ENCODE measurements at regions not wholly inside any gene's neighbourhood (a gene's known extent, or its start where the extent isn't known, plus 50 kb on each side); places are given as distances from the start of the nearest gene placed in this dataset.

DNA sequence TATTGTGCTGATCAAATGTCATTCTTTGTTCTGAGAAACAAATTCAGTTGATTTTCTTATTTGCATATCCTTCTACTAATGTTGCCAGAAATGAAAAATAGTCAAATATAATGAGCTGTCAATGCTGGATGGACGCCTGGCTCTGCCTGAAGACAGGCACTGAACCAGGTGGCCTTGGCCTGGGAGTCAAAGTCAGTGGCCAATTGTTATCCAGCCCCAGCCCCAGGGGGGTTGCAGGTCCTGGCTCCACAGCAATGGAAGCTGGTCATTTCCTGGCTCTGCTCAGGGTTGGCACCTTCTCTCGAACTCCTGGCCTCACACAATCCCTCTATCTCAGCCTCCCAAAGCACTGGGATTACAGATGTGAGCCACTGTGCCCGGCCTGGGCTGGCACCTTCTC, 176.8 kb upstream of the GLI2 start:
- no peak overlapping the region for H3K4me2 ChIP-seq (ENCODE audit: low read depth, low read length)
- no peaks in the 10 kb centered on the region for H3K9me3 ChIP-seq (replicated peaks; ENCODE audit: insufficient read depth, low read length)
- TF ChIP-seq EZH2phosphoT487 (IDR thresholded peaks at IDR 0.05; ENCODE audit: low read length) (no peak), EZH2 (optimal IDR thresholded peaks at IDR 0.05; ENCODE audit: low read depth, low read length) (no peak)
- TF ChIP-seq, protein P1, sequence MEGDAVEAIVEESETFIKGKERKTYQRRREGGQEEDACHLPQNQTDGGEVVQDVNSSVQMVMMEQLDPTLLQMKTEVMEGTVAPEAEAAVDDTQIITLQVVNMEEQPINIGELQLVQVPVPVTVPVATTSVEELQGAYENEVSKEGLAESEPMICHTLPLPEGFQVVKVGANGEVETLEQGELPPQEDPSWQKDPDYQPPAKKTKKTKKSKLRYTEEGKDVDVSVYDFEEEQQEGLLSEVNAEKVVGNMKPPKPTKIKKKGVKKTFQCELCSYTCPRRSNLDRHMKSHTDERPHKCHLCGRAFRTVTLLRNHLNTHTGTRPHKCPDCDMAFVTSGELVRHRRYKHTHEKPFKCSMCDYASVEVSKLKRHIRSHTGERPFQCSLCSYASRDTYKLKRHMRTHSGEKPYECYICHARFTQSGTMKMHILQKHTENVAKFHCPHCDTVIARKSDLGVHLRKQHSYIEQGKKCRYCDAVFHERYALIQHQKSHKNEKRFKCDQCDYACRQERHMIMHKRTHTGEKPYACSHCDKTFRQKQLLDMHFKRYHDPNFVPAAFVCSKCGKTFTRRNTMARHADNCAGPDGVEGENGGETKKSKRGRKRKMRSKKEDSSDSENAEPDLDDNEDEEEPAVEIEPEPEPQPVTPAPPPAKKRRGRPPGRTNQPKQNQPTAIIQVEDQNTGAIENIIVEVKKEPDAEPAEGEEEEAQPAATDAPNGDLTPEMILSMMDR (IDR thresholded peaks at IDR 0.05; ENCODE audit: low read length) = no peak
- H3K4me3 ChIP-seq (ENCODE audit: low read length) = no peak overlapping the region
- no peaks in the 10 kb centered on the region for H4K20me1 ChIP-seq (ENCODE audit: insufficient read depth, low read length)
- no peaks in the 10 kb centered on the region for H3K9me2 ChIP-seq (replicated peaks; ENCODE audit: insufficient read depth, low read length)
- no peaks in the 10 kb centered on the region for H3K36me3 ChIP-seq (replicated peaks; ENCODE audit: insufficient read depth, low read length)
- H3K27me3 ChIP-seq (replicated peaks; ENCODE audit: insufficient read depth, low read length) = no peaks in the 10 kb centered on the region
- no peak overlapping the region for H2AFZ ChIP-seq (ENCODE audit: low read length)
- no peaks in the 10 kb centered on the region for H3K4me1 ChIP-seq (ENCODE audit: low read length)
- no peaks in the 10 kb centered on the region for H3K79me2 ChIP-seq (ENCODE audit: low read length)
- no peak overlapping the region for H3K9ac ChIP-seq (ENCODE audit: low read length)
- H3K27ac ChIP-seq (ENCODE audit: low read length) = no peak overlapping the region
- DNase-seq = no peak
- H3F3A ChIP-seq (ENCODE audit: insufficient read depth, low read length) = no peaks in the 10 kb centered on the region

DNA sequence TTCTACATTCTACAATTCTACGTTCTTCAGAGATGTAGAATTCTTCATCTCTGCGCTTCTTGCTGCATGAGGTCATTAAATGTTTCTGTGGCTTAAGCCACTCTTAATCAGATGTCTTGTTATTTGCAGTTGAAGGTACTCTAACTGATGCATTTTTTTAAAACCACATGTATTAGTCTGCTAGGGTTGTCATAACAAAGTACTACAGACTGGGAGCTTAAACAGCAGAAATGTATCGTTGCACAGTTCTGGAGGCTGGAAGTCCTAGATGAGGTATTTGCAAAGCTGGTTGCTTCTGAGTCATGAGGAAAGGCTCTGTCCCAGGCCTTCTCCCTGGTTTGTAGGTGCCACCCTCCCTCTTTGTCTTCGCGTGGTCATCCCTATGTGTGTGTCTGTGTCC, 176.3 kb upstream of the GLI2 start:
- no peak overlapping the region for H3K4me2 ChIP-seq (ENCODE audit: low read depth, low read length)
- H3K36me3 ChIP-seq (replicated peaks; ENCODE audit: insufficient read depth, low read length) = no peaks in the 10 kb centered on the region
- no peak overlapping the region for H3K27ac ChIP-seq (ENCODE audit: low read length)
- H3F3A ChIP-seq (ENCODE audit: insufficient read depth, low read length) = no peaks in the 10 kb centered on the region
- no peak overlapping the region for H3K4me3 ChIP-seq (ENCODE audit: low read length)
- no peaks in the 10 kb centered on the region for H3K27me3 ChIP-seq (replicated peaks; ENCODE audit: insufficient read depth, low read length)
- H3K9ac ChIP-seq (ENCODE audit: low read length) = no peak overlapping the region
- no peaks in the 10 kb centered on the region for H3K79me2 ChIP-seq (ENCODE audit: low read length)
- no peaks in the 10 kb centered on the region for H4K20me1 ChIP-seq (ENCODE audit: insufficient read depth, low read length)
- TF ChIP-seq, protein P1 (IDR thresholded peaks at IDR 0.05; ENCODE audit: low read length) = no peak
- no peak for TF ChIP-seq EZH2 (optimal IDR thresholded peaks at IDR 0.05; ENCODE audit: low read depth, low read length)
- TF ChIP-seq EZH2phosphoT487 (IDR thresholded peaks at IDR 0.05; ENCODE audit: low read length) = no peak
- no peak overlapping the region for H2AFZ ChIP-seq (ENCODE audit: low read length)
- no peaks in the 10 kb centered on the region for H3K4me1 ChIP-seq (ENCODE audit: low read length)
- no peaks in the 10 kb centered on the region for H3K9me3 ChIP-seq (replicated peaks; ENCODE audit: insufficient read depth, low read length)
- no peaks in the 10 kb centered on the region for H3K9me2 ChIP-seq (replicated peaks; ENCODE audit: insufficient read depth, low read length)
- DNase-seq = no peak

DNA sequence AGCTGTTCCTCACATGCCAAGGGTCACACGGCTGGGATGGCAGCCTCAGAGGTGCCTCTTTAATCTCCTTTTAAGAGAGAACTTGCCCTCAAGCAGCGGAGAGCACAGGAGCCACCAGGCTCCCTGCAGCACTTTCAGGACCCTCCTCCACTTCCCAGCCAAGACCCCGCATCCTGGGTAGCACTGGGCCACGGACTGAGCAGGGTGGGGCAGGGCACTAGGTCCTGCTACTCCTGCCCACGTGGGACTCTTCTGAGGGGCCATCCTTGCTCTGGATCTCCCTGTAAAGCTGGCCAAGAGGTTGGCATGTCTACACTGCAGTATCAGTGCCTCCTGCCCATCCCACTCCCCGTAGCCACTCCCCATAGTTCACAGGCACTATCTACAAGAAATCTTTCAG, 175.3 kb upstream of the GLI2 start:
- no peak for TF ChIP-seq EZH2phosphoT487 (IDR thresholded peaks at IDR 0.05; ENCODE audit: low read length)
- TF ChIP-seq, protein P1 (IDR thresholded peaks at IDR 0.05; ENCODE audit: low read length) = no peak
- TF ChIP-seq EZH2 (optimal IDR thresholded peaks at IDR 0.05; ENCODE audit: low read depth, low read length) = no peak
- no peak overlapping the region for H2AFZ ChIP-seq (ENCODE audit: low read length)
- no peak overlapping the region for H3K9ac ChIP-seq (ENCODE audit: low read length)
- no peak overlapping the region for H3K27ac ChIP-seq (ENCODE audit: low read length)
- H3K27me3 ChIP-seq (replicated peaks; ENCODE audit: insufficient read depth, low read length) = no peaks in the 10 kb centered on the region; the same call in 1 of the 2 replicates
- H3K36me3 ChIP-seq (replicated peaks; ENCODE audit: insufficient read depth, low read length) = no peaks in the 10 kb centered on the region
- no peak overlapping the region for H3K4me3 ChIP-seq (ENCODE audit: low read length)
- no peaks in the 10 kb centered on the region for H3K79me2 ChIP-seq (ENCODE audit: low read length)
- no peaks in the 10 kb centered on the region for H3K9me3 ChIP-seq (replicated peaks; ENCODE audit: insufficient read depth, low read length)
- H3F3A ChIP-seq (ENCODE audit: insufficient read depth, low read length) = no peaks in the 10 kb centered on the region
- no peak for DNase-seq
- no peaks in the 10 kb centered on the region for H3K4me1 ChIP-seq (ENCODE audit: low read length)
- no peaks in the 10 kb centered on the region for H4K20me1 ChIP-seq (ENCODE audit: insufficient read depth, low read length)
- no peak overlapping the region for H3K4me2 ChIP-seq (ENCODE audit: low read depth, low read length)
- no peaks in the 10 kb centered on the region for H3K9me2 ChIP-seq (replicated peaks; ENCODE audit: insufficient read depth, low read length)

Measured in MM.1S (cell line).